Endothelial cell of umbilical vein (primary cell): ENCODE measurements at regions not wholly inside any gene's neighbourhood (a gene's known extent, or its start where the extent isn't known, plus 50 kb on each side); places are given as distances from the start of the nearest gene placed in this dataset.

Experiments used
- BruUV-seq: library from RNA; stranded (reverse); fragments of 400-500 nt; replicated peaks from 2 replicates; lab custom pipeline; 2021; lab: Mats Ljungman, UMichigan
- CTCF ChIA-PET: fragments of 300-600, 350-600 bp; sonication (Branson Sonifier 250); formaldehyde crosslinking; loops from one replicate; lab custom pipeline; 2021; ENCODE audit warnings: antibody characterized with exemption, inconsistent platforms; lab: Charles Lee
- POLR2A ChIA-PET: fragments of 300-600, 350-600 bp; sonication (Branson Sonifier 250); formaldehyde crosslinking; loops from one replicate; lab custom pipeline; 2021; ENCODE audit warnings: antibody characterized with exemption, inconsistent platforms; lab: Charles Lee
- DNase-seq: peaks from one replicate; pipeline ENCODE4 v3.0.0-alpha.2; 2011; ENCODE audit warnings: low read depth, low spot score
- FAIRE-seq: peaks from 2 replicates; lab custom pipeline; 2011; peaks lifted over from hg19 to GRCh38; lab: Jason Lieb, UNC
- H2AFZ ChIP-seq: 2 replicates; pipeline ENCODE4 v1.6.0; 2012; ENCODE audit warnings: low read depth, low read length, control low read depth, inconsistent platforms
- H3K27ac ChIP-seq: 2 replicates; pipeline ENCODE4 v1.5.1; 2011; ENCODE audit warnings: low read depth, mild to moderate bottlenecking, control low read depth, low read length, moderate library complexity; ENCODE audit not compliant: insufficient read depth
- H3K27me3 ChIP-seq, 2 experiments: 2 replicates each; pipeline versions ENCODE4 v1.6.0 to v1.6.1; 2011; ENCODE audit warnings: low read length in 2 of 2, mixed read lengths in 1 of 2; ENCODE audit not compliant: control insufficient read depth in 2 of 2, insufficient read depth in 2 of 2
- H3K36me3 ChIP-seq, 2 experiments: 2 replicates in 1 of 2; 3 replicates in 1 of 2; pipeline ENCODE4 v1.5.1; 2011; ENCODE audit warnings: low read length in 2 of 2, mild to moderate bottlenecking in 1 of 2, moderate library complexity in 1 of 2; ENCODE audit not compliant: control insufficient read depth in 2 of 2, insufficient read depth in 2 of 2; ENCODE audit errors: extremely low read depth in 1 of 2
- H3K4me1 ChIP-seq: 3 replicates; pipeline ENCODE4 v1.5.1; 2011; ENCODE audit warnings: mild to moderate bottlenecking, low read length; ENCODE audit not compliant: control insufficient read depth, insufficient read depth; ENCODE audit errors: extremely low read depth
- H3K4me2 ChIP-seq: 2 replicates; pipeline ENCODE4 v1.6.1; 2011; ENCODE audit warnings: low read length, control low read depth, mixed read lengths; ENCODE audit not compliant: insufficient read depth
- H3K4me3 ChIP-seq, 3 experiments: fragments of 200-600 bp in 1 of 3; sonication (generic), shearing (Covaris generic) in 1 of 3; replicated peaks in 1 of 3; 2 replicates each; pipeline ENCODE4 v1.5.1; 2011 to 2016; ENCODE audit warnings: control low read depth in 3 of 3, low read length in 3 of 3, mild to moderate bottlenecking in 2 of 3, inconsistent platforms in 1 of 3, low read depth in 1 of 3, moderate library complexity in 1 of 3; ENCODE audit not compliant: insufficient read depth in 1 of 3
- H3K79me2 ChIP-seq: 2 replicates; pipeline ENCODE4 v1.6.0; 2012; ENCODE audit warnings: low read length, inconsistent platforms; ENCODE audit not compliant: control insufficient read depth, insufficient read depth
- H3K9ac ChIP-seq: replicated peaks from 2 replicates; pipeline ENCODE3; 2011; ENCODE audit warnings: low read length, control low read depth; ENCODE audit not compliant: insufficient read depth; ENCODE audit errors: extremely low read depth
- H3K9me1 ChIP-seq: replicated peaks from 3 replicates; pipeline ENCODE4 v1.6.0; 2011; ENCODE audit warnings: mild to moderate bottlenecking, low read length; ENCODE audit not compliant: control insufficient read depth, insufficient read depth; ENCODE audit errors: extremely low read depth
- H3K9me3 ChIP-seq: replicated peaks from 2 replicates; pipeline ENCODE4 v1.5.1; 2012; ENCODE audit warnings: low read length, inconsistent platforms; ENCODE audit not compliant: control insufficient read depth, insufficient read depth
- H4K20me1 ChIP-seq: replicated peaks from 2 replicates; pipeline ENCODE3; 2011; ENCODE audit warnings: mild to moderate bottlenecking, low read length; ENCODE audit not compliant: control insufficient read depth, insufficient read depth; ENCODE audit errors: extremely low read depth
- EZH2 ChIP-seq: IDR thresholded peaks from 2 replicates; pipeline ENCODE4 v1.6.1; 2012; ENCODE audit warnings: borderline replicate concordance, low read depth, mild to moderate bottlenecking, moderate library complexity, low read length, inconsistent platforms; ENCODE audit not compliant: severe bottlenecking
- FOS ChIP-seq: IDR thresholded peaks from 2 replicates; pipeline ENCODE4 v1.6.1; 2011; ENCODE audit warnings: mild to moderate bottlenecking, low read length, moderate library complexity, borderline replicate concordance; ENCODE audit not compliant: insufficient read depth
- GATA2 ChIP-seq: IDR thresholded peaks from 2 replicates; pipeline ENCODE4 v1.7.0; 2011; ENCODE audit warnings: low read depth, mild to moderate bottlenecking, moderate library complexity, mixed read lengths, low read length; ENCODE audit not compliant: insufficient read length, insufficient read depth
- JUN ChIP-seq: IDR thresholded peaks from 2 replicates; pipeline ENCODE4 v1.6.1; 2011; ENCODE audit warnings: borderline replicate concordance, low read depth; ENCODE audit not compliant: insufficient read length, insufficient read depth
- MAX ChIP-seq: IDR thresholded peaks from 2 replicates; pipeline ENCODE4 v1.6.1; 2011; ENCODE audit not compliant: insufficient read depth, insufficient read length
- MYC ChIP-seq: IDR thresholded peaks from one replicate; pipeline ENCODE4 v1.6.1; 2011; ENCODE audit warnings: mild to moderate bottlenecking, low read depth, low read length
- POLR2A ChIP-seq: IDR thresholded peaks from 2 replicates; pipeline ENCODE4 v1.6.1; 2012; ENCODE audit warnings: low read depth, mild to moderate bottlenecking, control low read depth, low read length
- POLR2AphosphoS5 ChIP-seq: IDR thresholded peaks from 2 replicates; pipeline ENCODE4 v1.6.1; 2012; ENCODE audit warnings: low read depth, mild to moderate bottlenecking, control low read depth, low read length, moderate library complexity; ENCODE audit not compliant: insufficient read depth
- dilution Hi-C: fragments of 300-500 bp; cut with MboI; formaldehyde crosslinking; loops from one replicate; pipeline ENCODE4 v1.15.0; 2019; ENCODE audit warnings: low sequenced_read_pairs; ENCODE audit not compliant: extremely low pct_ligation_motif_present
- intact Hi-C: fragments of 100-400 bp; cut with micrococcal nuclease; formaldehyde crosslinking; loops from one replicate; pipeline ENCODE4 v1.10.0; 2022
- TF ChIP-seq, protein P1 (sequence below), 2 donors: IDR thresholded peaks; 1 replicate in 1 of 2; 2 replicates in 1 of 2; pipeline ENCODE4 v1.5.1; 2011; ENCODE audit warnings: low read length in 2 of 2, mild to moderate bottlenecking in 2 of 2, moderate library complexity in 2 of 2, control low read depth in 1 of 2, inconsistent platforms in 1 of 2, low read depth in 1 of 2; ENCODE audit not compliant: insufficient read depth in 1 of 2; ENCODE audit errors: extremely low read depth in 1 of 2

GRCh38 chr20:19944772-19945459, 72.2 kb upstream of the NAA20 start:
- H3K36me3 ChIP-seq: peaks cover 16 to 19% of the 10 kb centered on the region in 2 experiments
- no TSS peak for BruUV-seq
- H3K4me3 ChIP-seq: no peak overlapping the region
- FAIRE-seq (peak; percentile 52), DNase-seq (no peak)
- peaks cover 23% of the 10 kb centered on the region for H3K4me1 ChIP-seq
- H3K27ac ChIP-seq: peak overlapping the region; percentile 32
- ChIA-PET POLR2A (no interaction called here), CTCF (interaction anchor here (0.9 to 2.4 kb wide), 5 partner anchors 9 to 33 kb away, joined by 3 to 11 read pairs (median 4); no protein-coding TSS in a partner anchor)
- no peak overlapping the region for H3K9ac ChIP-seq
- no peaks in the 10 kb centered on the region for H3K9me3 ChIP-seq
- H3K27me3 ChIP-seq: no peaks in the 10 kb centered on the region
- H3K9me1 ChIP-seq: no peaks in the 10 kb centered on the region
- dilution Hi-C loops: no loop called here
- H3K79me2 ChIP-seq: peaks cover 4% of the 10 kb centered on the region
- TF ChIP-seq JUN (no peak), POLR2A (no peak), MAX (no peak), POLR2AphosphoS5 (no peak), MYC (no peak), EZH2 (no peak), GATA2 (no peak), FOS (no peak)
- TF ChIP-seq, protein P1, sequence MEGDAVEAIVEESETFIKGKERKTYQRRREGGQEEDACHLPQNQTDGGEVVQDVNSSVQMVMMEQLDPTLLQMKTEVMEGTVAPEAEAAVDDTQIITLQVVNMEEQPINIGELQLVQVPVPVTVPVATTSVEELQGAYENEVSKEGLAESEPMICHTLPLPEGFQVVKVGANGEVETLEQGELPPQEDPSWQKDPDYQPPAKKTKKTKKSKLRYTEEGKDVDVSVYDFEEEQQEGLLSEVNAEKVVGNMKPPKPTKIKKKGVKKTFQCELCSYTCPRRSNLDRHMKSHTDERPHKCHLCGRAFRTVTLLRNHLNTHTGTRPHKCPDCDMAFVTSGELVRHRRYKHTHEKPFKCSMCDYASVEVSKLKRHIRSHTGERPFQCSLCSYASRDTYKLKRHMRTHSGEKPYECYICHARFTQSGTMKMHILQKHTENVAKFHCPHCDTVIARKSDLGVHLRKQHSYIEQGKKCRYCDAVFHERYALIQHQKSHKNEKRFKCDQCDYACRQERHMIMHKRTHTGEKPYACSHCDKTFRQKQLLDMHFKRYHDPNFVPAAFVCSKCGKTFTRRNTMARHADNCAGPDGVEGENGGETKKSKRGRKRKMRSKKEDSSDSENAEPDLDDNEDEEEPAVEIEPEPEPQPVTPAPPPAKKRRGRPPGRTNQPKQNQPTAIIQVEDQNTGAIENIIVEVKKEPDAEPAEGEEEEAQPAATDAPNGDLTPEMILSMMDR (IDR thresholded peaks at IDR 0.05; ENCODE audit: extremely low read depth in 1 of 2, insufficient read depth in 1 of 2, low read depth in 1 of 2, low read length in 2 of 2): no peak
- H2AFZ ChIP-seq: no peak overlapping the region
- intact Hi-C loops: no loop called here
- H3K4me2 ChIP-seq: no peak overlapping the region
- no peaks in the 10 kb centered on the region for H4K20me1 ChIP-seq
